AG04449 (cell line): ENCODE measurements at regions not wholly inside any gene's neighbourhood (a gene's known extent, or its start where the extent isn't known, plus 50 kb on each side); places are given as distances from the start of the nearest gene placed in this dataset.
"Not testable (repeated sequence)": the region's sequence is repeated elsewhere in the genome, so short reads cannot be mapped to it uniquely, and the experiment has no call there.

Experiments used
- CTCF ChIA-PET: fragments of 350-600 bp; formaldehyde crosslinking; extraction: SDS; loops from one replicate; lab custom pipeline; 2021; ENCODE audit warnings: antibody characterized with exemption; lab: Yijun Ruan, JAX
- POLR2A ChIA-PET: fragments of 400-600, 350-600 bp; formaldehyde crosslinking; extraction: SDS; loops from one replicate; lab custom pipeline; 2020; ENCODE audit warnings: antibody characterized with exemption, inconsistent platforms; lab: Yijun Ruan, JAX
- DNase-seq: peaks from one replicate; pipeline ENCODE4 v3.0.0-alpha.2; 2010; ENCODE audit warnings: low read depth, low spot score
- H3K4me3 ChIP-seq: 2 replicates; pipeline ENCODE4 v1.5.1; 2011; ENCODE audit warnings: low read depth, mild to moderate bottlenecking, control low read depth, low read length
- CTCF ChIP-seq: IDR thresholded peaks from one replicate; pipeline ENCODE4 v1.5.1; 2011; ENCODE audit warnings: mild to moderate bottlenecking, moderate library complexity, low read length, control low read depth, inconsistent platforms; ENCODE audit not compliant: insufficient read depth; ENCODE audit errors: missing control alignments

- ChIA-PET POLR2A (no interaction called here), CTCF (no interaction called here)
- H3K4me3 ChIP-seq: no peak overlapping the region
- DNase-seq: no peak
- no peak for TF ChIP-seq CTCF
Measured at GRCh38 chrX:98194036-98194435, 1310.3 kb downstream of the RPA4 start.

GRCh38 chrX:98203800-98204199 lies 1320.1 kb downstream of the RPA4 start:
- no peak for DNase-seq
- ChIA-PET POLR2A (no interaction called here), CTCF (no interaction called here)
- no peak overlapping the region for H3K4me3 ChIP-seq
- TF ChIP-seq CTCF: no peak

- no peak for TF ChIP-seq CTCF
- DNase-seq: no peak
- CTCF ChIA-PET: no interaction called here
- H3K4me3 ChIP-seq: no peak overlapping the region
- POLR2A ChIA-PET: no interaction called here
Measured at GRCh38 chrX:98207947-98208346, 1324.2 kb downstream of the RPA4 start.

GRCh38 chrX:98231003-98231402 lies 1347.3 kb downstream of the RPA4 start:
- no peak for DNase-seq
- CTCF ChIA-PET: no interaction called here
- POLR2A ChIA-PET: no interaction called here

GRCh38 chrX:98240061-98240460 lies 1356.4 kb downstream of the RPA4 start:
- H3K4me3 ChIP-seq, DNase-seq, CTCF ChIA-PET, POLR2A ChIA-PET: not testable (repeated sequence)

More at GRCh38 chrX:98231003-98231402, 1347.3 kb downstream of the RPA4 start:
- H3K4me3 ChIP-seq: no peak overlapping the region
- TF ChIP-seq CTCF: no peak

- CTCF ChIA-PET: no interaction called here
- DNase-seq: no peak
- no peak for TF ChIP-seq CTCF
- H3K4me3 ChIP-seq: no peak overlapping the region
- POLR2A ChIA-PET: no interaction called here
Measured at GRCh38 chrX:98263135-98263534, 1379.4 kb downstream of the RPA4 start.

GRCh38 chrX:98289726-98290125 lies 1406.0 kb downstream of the RPA4 start:
- H3K4me3 ChIP-seq: no peak overlapping the region
- ChIA-PET POLR2A (no interaction called here), CTCF (no interaction called here)
- TF ChIP-seq CTCF: no peak
- no peak for DNase-seq
